ENCODE measurements at regions not wholly inside any gene's neighbourhood (a gene's known extent, or its start where the extent isn't known, plus 50 kb on each side); places are given as distances from the start of the nearest gene placed in this dataset.

GRCh38 chr6:142699391-142699790, 245.6 kb downstream of the HIVEP2 start:
- TF ChIP-seq CTCF (IDR thresholded peaks at IDR 0.05) (no peak), POLR2A (IDR thresholded peaks at IDR 0.05) (no peak)

All from esophagus squamous epithelium (tissue), 4 donors.